ENCODE measurements at regions not wholly inside any gene's neighbourhood (a gene's known extent, or its start where the extent isn't known, plus 50 kb on each side); places are given as distances from the start of the nearest gene placed in this dataset.

- Histone ChIP-seq H3K4me3 (replicated peaks in 1 of 4; ENCODE audit: control extremely low read depth in 1 of 4, insufficient read depth in 1 of 4, low read depth in 3 of 4, low read length in 4 of 4) (no peak overlapping the region), H3K79me2 (ENCODE audit: control insufficient read depth, insufficient read depth, low read length) (no peaks in the 10 kb centered on the region), H3K9me3 (ENCODE audit: control insufficient read depth, insufficient read depth, low read depth, low read length) (no peaks in the 10 kb centered on the region), H4K20me1 (ENCODE audit: control insufficient read depth, extremely low read depth, insufficient read depth, low read length) (no peaks in the 10 kb centered on the region), H3K27ac (ENCODE audit: insufficient read depth, low read length) (no peak overlapping the region), H2AFZ (ENCODE audit: low read length) (no peak overlapping the region), H3K9ac (ENCODE audit: insufficient read depth, low read length) (no peak overlapping the region), H3K27me3 (ENCODE audit: control insufficient read depth, insufficient read depth, low read length) (no peaks in the 10 kb centered on the region), H3K36me3 (ENCODE audit: control insufficient read depth, insufficient read depth, low read length) (no peaks in the 10 kb centered on the region), H3K4me1 (ENCODE audit: control insufficient read depth, extremely low read depth, insufficient read depth, low read length) (no peaks in the 10 kb centered on the region), H3K4me2 (ENCODE audit: extremely low read depth, insufficient read depth, low read length) (no peak overlapping the region)
- no peak for DNase-seq (ENCODE audit: low read depth in 2 of 2)
- TF ChIP-seq CTCF (conservative IDR thresholded peaks at IDR 0.05 in 1 of 2, IDR thresholded peaks at IDR 0.05 in 1 of 2; ENCODE audit: low read depth in 1 of 2, low read length in 2 of 2): no peak
- TF ChIP-seq EZH2 (IDR thresholded peaks at IDR 0.05; ENCODE audit: low read length, missing control alignments): no peak
These were observed 264.2 kb upstream of the ZFHX3 start for GRCh38 chr16:73311857-73312723.

DNA sequence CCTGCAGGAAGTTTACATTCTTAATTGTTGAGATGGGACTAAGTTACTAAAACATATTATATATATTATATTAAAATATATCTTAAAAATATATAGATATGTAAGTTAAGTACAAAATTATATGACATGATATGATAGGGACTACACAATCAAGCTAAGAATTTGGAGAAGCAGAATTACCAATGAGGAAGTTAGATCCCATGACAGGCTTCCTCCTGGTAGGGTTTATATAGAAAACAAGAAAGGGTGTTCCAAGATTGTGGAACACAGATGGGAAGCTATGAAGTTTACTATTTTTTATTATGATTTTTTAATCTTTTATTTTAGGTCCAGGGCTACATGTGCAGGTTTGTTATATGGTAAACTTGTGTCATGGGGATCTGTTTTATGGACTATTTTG, 260.8 kb upstream of the ZFHX3 start:
- H3K4me2 ChIP-seq (ENCODE audit: extremely low read depth, insufficient read depth, low read length): no peak overlapping the region
- no peak for DNase-seq (ENCODE audit: low read depth in 2 of 2)
- no peaks in the 10 kb centered on the region for H3K27me3 ChIP-seq (ENCODE audit: control insufficient read depth, insufficient read depth, low read length)
- no peak overlapping the region for H3K9ac ChIP-seq (ENCODE audit: insufficient read depth, low read length)
- no peaks in the 10 kb centered on the region for H3K9me3 ChIP-seq (ENCODE audit: control insufficient read depth, insufficient read depth, low read depth, low read length)
- no peak overlapping the region for H2AFZ ChIP-seq (ENCODE audit: low read length)
- H3K4me1 ChIP-seq (ENCODE audit: control insufficient read depth, extremely low read depth, insufficient read depth, low read length): no peaks in the 10 kb centered on the region
- TF ChIP-seq CTCF (conservative IDR thresholded peaks at IDR 0.05 in 1 of 2, IDR thresholded peaks at IDR 0.05 in 1 of 2; ENCODE audit: low read depth in 1 of 2, low read length in 2 of 2): no peak
- TF ChIP-seq EZH2 (IDR thresholded peaks at IDR 0.05; ENCODE audit: low read length, missing control alignments): no peak
- H3K36me3 ChIP-seq (ENCODE audit: control insufficient read depth, insufficient read depth, low read length): no peaks in the 10 kb centered on the region
- H4K20me1 ChIP-seq (ENCODE audit: control insufficient read depth, extremely low read depth, insufficient read depth, low read length): no peaks in the 10 kb centered on the region
- no peak overlapping the region for H3K27ac ChIP-seq (ENCODE audit: insufficient read depth, low read length)
- no peak overlapping the region for H3K4me3 ChIP-seq (replicated peaks in 1 of 4; ENCODE audit: control extremely low read depth in 1 of 4, insufficient read depth in 1 of 4, low read depth in 3 of 4, low read length in 4 of 4)
- no peaks in the 10 kb centered on the region for H3K79me2 ChIP-seq (ENCODE audit: control insufficient read depth, insufficient read depth, low read length)

DNA sequence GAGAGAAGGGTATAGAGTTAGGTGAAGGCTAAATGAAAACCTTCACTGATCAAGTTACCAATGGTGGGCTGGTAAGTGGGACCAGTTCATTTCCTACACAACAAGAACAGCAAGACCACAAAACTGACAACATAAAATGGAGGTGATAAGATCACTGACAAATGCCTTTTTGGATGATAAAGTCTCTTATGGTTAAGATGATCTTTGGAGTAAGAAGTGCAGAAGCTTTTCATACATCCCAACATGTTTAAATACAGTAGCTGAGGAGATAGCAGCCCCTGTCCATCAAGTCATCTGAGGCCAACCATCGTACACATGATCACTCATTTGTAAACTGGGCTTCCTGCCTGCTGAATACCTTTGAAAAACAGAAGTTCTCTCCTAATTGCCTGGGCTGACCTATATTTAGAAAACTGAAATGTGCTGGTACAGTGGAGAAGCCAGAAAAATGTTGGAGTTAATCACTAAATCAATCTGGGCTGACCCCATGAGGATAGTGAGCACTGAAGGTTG, 259.0 kb upstream of the ZFHX3 start:
- H3K27ac ChIP-seq (ENCODE audit: insufficient read depth, low read length): no peak overlapping the region
- H3K9me3 ChIP-seq (ENCODE audit: control insufficient read depth, insufficient read depth, low read depth, low read length): no peaks in the 10 kb centered on the region
- no peaks in the 10 kb centered on the region for H3K36me3 ChIP-seq (ENCODE audit: control insufficient read depth, insufficient read depth, low read length)
- no peaks in the 10 kb centered on the region for H4K20me1 ChIP-seq (ENCODE audit: control insufficient read depth, extremely low read depth, insufficient read depth, low read length)
- H2AFZ ChIP-seq (ENCODE audit: low read length): no peak overlapping the region
- H3K4me3 ChIP-seq (replicated peaks in 1 of 4; ENCODE audit: control extremely low read depth in 1 of 4, insufficient read depth in 1 of 4, low read depth in 3 of 4, low read length in 4 of 4): no peak overlapping the region
- no peak for TF ChIP-seq CTCF (conservative IDR thresholded peaks at IDR 0.05 in 1 of 2, IDR thresholded peaks at IDR 0.05 in 1 of 2; ENCODE audit: low read depth in 1 of 2, low read length in 2 of 2)
- TF ChIP-seq EZH2 (IDR thresholded peaks at IDR 0.05; ENCODE audit: low read length, missing control alignments): no peak
- no peak overlapping the region for H3K9ac ChIP-seq (ENCODE audit: insufficient read depth, low read length)
- no peaks in the 10 kb centered on the region for H3K27me3 ChIP-seq (ENCODE audit: control insufficient read depth, insufficient read depth, low read length)
- no peak overlapping the region for H3K4me2 ChIP-seq (ENCODE audit: extremely low read depth, insufficient read depth, low read length)
- DNase-seq (ENCODE audit: low read depth in 2 of 2): no peak
- H3K79me2 ChIP-seq (ENCODE audit: control insufficient read depth, insufficient read depth, low read length): no peaks in the 10 kb centered on the region
- no peaks in the 10 kb centered on the region for H3K4me1 ChIP-seq (ENCODE audit: control insufficient read depth, extremely low read depth, insufficient read depth, low read length)

All from fibroblast of lung (primary cell).